OCI-LY7 (cell line): ENCODE measurements at regions not wholly inside any gene's neighbourhood (a gene's known extent, or its start where the extent isn't known, plus 50 kb on each side); places are given as distances from the start of the nearest gene placed in this dataset.

Experiments used
- CTCF ChIP-seq: fragments of 200-600 bp; sonication (generic); conservative IDR thresholded peaks from 2 replicates; pipeline ENCODE4 v1.5.1; 2014; ENCODE audit warnings: mild to moderate bottlenecking, antibody characterized with exemption, low read length, moderate library complexity, mixed read lengths
- EZH2phosphoT487 ChIP-seq: fragments of 200-600 bp; sonication (generic); IDR thresholded peaks from 2 replicates; pipeline ENCODE4 v1.6.1; 2018; ENCODE audit warnings: low read depth, borderline replicate concordance, mild to moderate bottlenecking, mixed run types, antibody characterized with exemption, low read length, moderate library complexity, mixed read lengths

GRCh38 chr4:129550281-129550785, 454.4 kb downstream of the C4orf33 start:
- no peak for TF ChIP-seq CTCF
- TF ChIP-seq EZH2phosphoT487 = no peak
